ENCODE measurements at regions not wholly inside any gene's neighbourhood (a gene's known extent, or its start where the extent isn't known, plus 50 kb on each side); places are given as distances from the start of the nearest gene placed in this dataset.

DNA sequence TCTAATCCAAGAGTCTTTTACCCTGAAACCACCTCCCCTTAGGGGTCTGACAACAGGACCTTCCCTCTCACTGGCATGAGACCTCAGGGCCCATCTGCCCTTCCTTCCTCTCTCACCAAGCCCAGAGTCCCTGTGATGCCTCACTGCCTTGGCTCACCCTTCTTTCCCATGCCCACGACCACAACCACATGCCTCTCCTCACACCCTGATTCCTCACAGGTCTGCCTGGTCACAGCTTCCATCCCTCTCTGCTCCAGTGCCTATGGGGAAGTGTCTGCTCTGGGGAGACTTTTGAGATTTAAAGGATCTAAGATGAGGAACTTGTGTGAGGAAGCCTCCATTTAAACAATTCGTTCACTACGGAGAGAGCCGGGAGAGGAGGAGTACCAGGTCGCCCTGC, 98.9 kb upstream of the SH3BP4 start:
- Mint-ChIP-seq H3K4me3 (ENCODE audit: unreplicated experiment) (no peak overlapping the region), H3K27me3 (ENCODE audit: insufficient read depth, unreplicated experiment) (no peaks in the 10 kb centered on the region), H3K27ac (ENCODE audit: unreplicated experiment) (no peak overlapping the region), H3K9me3 (ENCODE audit: unreplicated experiment) (no peaks in the 10 kb centered on the region), H3K4me1 (ENCODE audit: low read depth, unreplicated experiment) (no peaks in the 10 kb centered on the region), H3K36me3 (ENCODE audit: insufficient read depth, unreplicated experiment) (no peaks in the 10 kb centered on the region)
- no peaks in the 10 kb centered on the region for H3K9me3 ChIP-seq
- H3K27me3 ChIP-seq (replicated peaks; ENCODE audit: control insufficient read depth, insufficient read depth, low read length): no peaks in the 10 kb centered on the region
- ChIA-PET POLR2A (no interaction called here), CTCF (no interaction called here)
- H3K4me1 ChIP-seq: no peaks in the 10 kb centered on the region
- no peaks in the 10 kb centered on the region for H3K36me3 ChIP-seq (ENCODE audit: control insufficient read depth, insufficient read depth, low read length)
- BruUV-seq (replicated peaks): no TSS peak
- intact Hi-C loops (cut with micrococcal nuclease; ENCODE audit: unreplicated experiment): no loop called here
- DNase-seq: no peak
- no peak for TF ChIP-seq CTCF (IDR thresholded peaks at IDR 0.05; ENCODE audit: insufficient read depth in 1 of 2, low read depth in 1 of 2, low read length in 1 of 2, severe bottlenecking in 1 of 2, unreplicated experiment in 1 of 2)
- no peak overlapping the region for H3K4me3 ChIP-seq (ENCODE audit: low read depth, low read length)

- Histone ChIP-seq H3K27me3 (replicated peaks; ENCODE audit: control insufficient read depth, insufficient read depth, low read length) (no peaks in the 10 kb centered on the region), H3K4me1 (no peaks in the 10 kb centered on the region), H3K9me3 (no peaks in the 10 kb centered on the region), H3K36me3 (ENCODE audit: control insufficient read depth, insufficient read depth, low read length) (no peaks in the 10 kb centered on the region), H3K4me3 (ENCODE audit: low read depth, low read length) (no peak overlapping the region)
- H3K4me3 Mint-ChIP-seq (ENCODE audit: unreplicated experiment): no peak overlapping the region
- TF ChIP-seq CTCF (IDR thresholded peaks at IDR 0.05; ENCODE audit: insufficient read depth in 1 of 2, low read depth in 1 of 2, low read length in 1 of 2, severe bottlenecking in 1 of 2, unreplicated experiment in 1 of 2): no peak
- no peaks in the 10 kb centered on the region for H3K36me3 Mint-ChIP-seq (ENCODE audit: insufficient read depth, unreplicated experiment)
- no peak for DNase-seq
- no peak overlapping the region for H3K27ac Mint-ChIP-seq (ENCODE audit: unreplicated experiment)
- BruUV-seq (replicated peaks): no TSS peak
- CTCF ChIA-PET: no interaction called here
- H3K9me3 Mint-ChIP-seq (ENCODE audit: unreplicated experiment): no peaks in the 10 kb centered on the region
- H3K4me1 Mint-ChIP-seq (ENCODE audit: low read depth, unreplicated experiment): no peaks in the 10 kb centered on the region
- POLR2A ChIA-PET: no interaction called here
- H3K27me3 Mint-ChIP-seq (ENCODE audit: insufficient read depth, unreplicated experiment): no peaks in the 10 kb centered on the region
- intact Hi-C loops (cut with micrococcal nuclease; ENCODE audit: unreplicated experiment): no loop called here
These were observed 99.8 kb upstream of the SH3BP4 start for GRCh38 chr2:234852035-234852434.

GRCh38 chr2:234851451-234851850, 100.4 kb upstream of the SH3BP4 start:
- Mint-ChIP-seq H3K9me3 (ENCODE audit: unreplicated experiment) (no peaks in the 10 kb centered on the region), H3K27me3 (ENCODE audit: insufficient read depth, unreplicated experiment) (no peaks in the 10 kb centered on the region), H3K4me1 (ENCODE audit: low read depth, unreplicated experiment) (peaks cover 5% of the 10 kb centered on the region), H3K27ac (ENCODE audit: unreplicated experiment) (no peak overlapping the region), H3K36me3 (ENCODE audit: insufficient read depth, unreplicated experiment) (no peaks in the 10 kb centered on the region), H3K4me3 (ENCODE audit: unreplicated experiment) (no peak overlapping the region)
- no peaks in the 10 kb centered on the region for H3K27me3 ChIP-seq (replicated peaks; ENCODE audit: control insufficient read depth, insufficient read depth, low read length)
- ChIA-PET POLR2A (no interaction called here), CTCF (no interaction called here)
- intact Hi-C loops (cut with micrococcal nuclease; ENCODE audit: unreplicated experiment): no loop called here
- no peaks in the 10 kb centered on the region for H3K4me1 ChIP-seq
- DNase-seq: no peak
- H3K4me3 ChIP-seq (ENCODE audit: low read depth, low read length): no peak overlapping the region
- no peak for TF ChIP-seq CTCF (IDR thresholded peaks at IDR 0.05; ENCODE audit: insufficient read depth in 1 of 2, low read depth in 1 of 2, low read length in 1 of 2, severe bottlenecking in 1 of 2, unreplicated experiment in 1 of 2)
- no peaks in the 10 kb centered on the region for H3K9me3 ChIP-seq
- H3K36me3 ChIP-seq (ENCODE audit: control insufficient read depth, insufficient read depth, low read length): no peaks in the 10 kb centered on the region
- BruUV-seq (replicated peaks): no TSS peak
